NOMO-1 treated with DMSO at 0.1 percent for 48 hours (cell line): ENCODE measurements at regions not wholly inside any gene's neighbourhood (a gene's known extent, or its start where the extent isn't known, plus 50 kb on each side); places are given as distances from the start of the nearest gene placed in this dataset.

Experiments
- DNase-seq: peaks from one replicate; lab custom pipeline; 2025; ENCODE audit not compliant: unreplicated experiment; lab: John Stamatoyannopoulos, UW

GRCh38 chr2:83584672-83585071, 874.4 kb downstream of the SUCLG1 start:
- DNase-seq, result no peak

GRCh38 chr2:83582589-83582988, 876.5 kb downstream of the SUCLG1 start:
- no peak for DNase-seq

- DNase-seq, result no peak
Measured at GRCh38 chr2:83579507-83579906, 879.6 kb downstream of the SUCLG1 start.

- no peak for DNase-seq
Measured at GRCh38 chr2:83578405-83578804, 880.7 kb downstream of the SUCLG1 start.

- DNase-seq, result no peak
Measured at GRCh38 chr2:83574614-83575013, 884.5 kb downstream of the SUCLG1 start.

- DNase-seq, result no peak
Measured at GRCh38 chr2:83573060-83573459, 886.0 kb downstream of the SUCLG1 start.

GRCh38 chr2:83572400-83572799, 886.7 kb downstream of the SUCLG1 start:
- DNase-seq, result no peak

- no peak for DNase-seq
Measured at GRCh38 chr2:83567551-83567950, 891.5 kb downstream of the SUCLG1 start.

- no peak for DNase-seq
Measured at GRCh38 chr2:83565626-83566025, 893.5 kb downstream of the SUCLG1 start.

- no peak for DNase-seq
Measured at GRCh38 chr2:83565181-83565580, 893.9 kb downstream of the SUCLG1 start.

GRCh38 chr2:83561592-83561991, 897.5 kb downstream of the SUCLG1 start:
- DNase-seq, result no peak

GRCh38 chr2:83536556-83536955, 922.5 kb downstream of the SUCLG1 start:
- no peak for DNase-seq

- DNase-seq, result no peak
Measured at GRCh38 chr2:83534416-83534815, 924.7 kb downstream of the SUCLG1 start.

GRCh38 chr2:83531206-83531826, 927.8 kb downstream of the SUCLG1 start:
- no peak for DNase-seq

GRCh38 chr2:83528767-83529166, 930.3 kb downstream of the SUCLG1 start:
- no peak for DNase-seq

GRCh38 chr2:83522891-83523493, 936.1 kb downstream of the SUCLG1 start:
- DNase-seq, result no peak

- no peak for DNase-seq
Measured at GRCh38 chr2:83517727-83518368, 941.2 kb downstream of the SUCLG1 start.

- no peak for DNase-seq
Measured at GRCh38 chr2:83516503-83516902, 942.6 kb downstream of the SUCLG1 start.

- DNase-seq, result no peak
Measured at GRCh38 chr2:83487451-83487850, 971.6 kb downstream of the SUCLG1 start.

- no peak for DNase-seq
Measured at GRCh38 chr2:83481436-83481835, 977.6 kb downstream of the SUCLG1 start.

- DNase-seq, result no peak
Measured at GRCh38 chr2:83478037-83478436, 981.0 kb downstream of the SUCLG1 start.

- no peak for DNase-seq
Measured at GRCh38 chr2:83475371-83475770, 983.7 kb downstream of the SUCLG1 start.

- DNase-seq, result no peak
Measured at GRCh38 chr2:83471655-83472054, 987.4 kb downstream of the SUCLG1 start.
